GM23338 (cell line): ENCODE measurements at regions not wholly inside any gene's neighbourhood (a gene's known extent, or its start where the extent isn't known, plus 50 kb on each side); places are given as distances from the start of the nearest gene placed in this dataset.

Experiments used
- CTCF ChIP-seq, 2 experiments: fragments of 200-600 bp in 1 of 2; sonication (generic) in 1 of 2; conservative IDR thresholded peaks; 2 replicates each; pipeline versions ENCODE4 v1.5.1 to v1.6.1; 2016 to 2017; ENCODE audit warnings: antibody characterized with exemption in 2 of 2, low read depth in 2 of 2, mild to moderate bottlenecking in 2 of 2, moderate library complexity in 1 of 2
- POLR2AphosphoS5 ChIP-seq: IDR thresholded peaks from 2 replicates; pipeline ENCODE4 v1.6.1; 2016; ENCODE audit warnings: antibody characterized with exemption, low read depth

GRCh38 chr17:69729944-69730343 is 315.4 kb downstream of the MAP2K6 start:
- TF ChIP-seq POLR2AphosphoS5, result no peak
- TF ChIP-seq CTCF (conservative IDR thresholded peaks at IDR 0.05; ENCODE audit: low read depth in 2 of 2), result no peak
